H9 (cell line): ENCODE measurements at regions not wholly inside any gene's neighbourhood (a gene's known extent, or its start where the extent isn't known, plus 50 kb on each side); places are given as distances from the start of the nearest gene placed in this dataset.

Experiments used
- DNase-seq: peaks from one replicate; pipeline ENCODE4 v3.0.0-alpha.2; 2017
- H2AFZ ChIP-seq: one replicate; pipeline ENCODE4 v1.6.1; 2013; ENCODE audit warnings: mild to moderate bottlenecking, low read length, control low read depth, moderate library complexity
- H2AK5ac ChIP-seq: 2 replicates; pipeline ENCODE4 v1.6.1; 2013; ENCODE audit warnings: low read length, control low read depth, mixed read lengths; ENCODE audit not compliant: insufficient read length
- H2BK120ac ChIP-seq: one replicate; pipeline ENCODE4 v1.6.1; 2013; ENCODE audit warnings: low read depth, mild to moderate bottlenecking, low read length, control low read depth, inconsistent platforms; ENCODE audit not compliant: poor library complexity, severe bottlenecking
- H2BK12ac ChIP-seq: 2 replicates; pipeline ENCODE4 v1.6.1; 2013; ENCODE audit warnings: low read length, control low read depth, mixed read lengths, low read depth; ENCODE audit not compliant: insufficient read length
- H2BK15ac ChIP-seq: 2 replicates; pipeline ENCODE4 v1.6.1; 2013; ENCODE audit warnings: low read depth, low read length, control low read depth
- H2BK20ac ChIP-seq: one replicate; pipeline ENCODE4 v1.6.1; 2013; ENCODE audit warnings: low read depth, mild to moderate bottlenecking, low read length, control low read depth, inconsistent platforms; ENCODE audit not compliant: poor library complexity, severe bottlenecking
- H2BK5ac ChIP-seq: 2 replicates; pipeline ENCODE4 v1.6.1; 2013; ENCODE audit warnings: low read length, control low read depth, mixed read lengths; ENCODE audit not compliant: insufficient read length
- H3K14ac ChIP-seq: 2 replicates; pipeline ENCODE4 v1.6.1; 2013; ENCODE audit warnings: low read length, control low read depth; ENCODE audit not compliant: insufficient read depth
- H3K18ac ChIP-seq: 2 replicates; pipeline ENCODE4 v1.6.1; 2013; ENCODE audit warnings: low read depth, mild to moderate bottlenecking, mixed read lengths, low read length, control low read depth; ENCODE audit not compliant: insufficient read length
- H3K23ac ChIP-seq: 2 replicates; pipeline ENCODE4 v1.6.1; 2013; ENCODE audit warnings: low read length, control low read depth, mixed read lengths, low read depth; ENCODE audit not compliant: insufficient read length
- H3K23me2 ChIP-seq: 2 replicates; pipeline ENCODE4 v1.6.1; 2013; ENCODE audit warnings: low read depth, mild to moderate bottlenecking, mixed read lengths, low read length, control low read depth; ENCODE audit not compliant: insufficient read length, poor library complexity, severe bottlenecking
- H3K27ac ChIP-seq: 2 replicates; pipeline ENCODE4 v1.5.1; 2013; ENCODE audit warnings: low read length, control low read depth, mixed read lengths, low read depth; ENCODE audit not compliant: insufficient read length
- H3K27me3 ChIP-seq: 2 replicates; pipeline ENCODE4 v1.6.1; 2013; ENCODE audit warnings: low read length, control low read depth, inconsistent platforms; ENCODE audit not compliant: insufficient read depth
- H3K4ac ChIP-seq: 2 replicates; pipeline ENCODE4 v1.6.1; 2013; ENCODE audit warnings: low read depth, mild to moderate bottlenecking, control low read depth, inconsistent platforms, low read length, moderate library complexity
- H3K4me1 ChIP-seq: 2 replicates; pipeline ENCODE4 v1.6.1; 2013; ENCODE audit warnings: low read length, control low read depth, inconsistent platforms; ENCODE audit not compliant: insufficient read depth
- H3K4me2 ChIP-seq: 2 replicates; pipeline ENCODE4 v1.6.1; 2013; ENCODE audit warnings: low read length, control low read depth, mixed read lengths; ENCODE audit not compliant: insufficient read length, insufficient read depth
- H3K56ac ChIP-seq: 2 replicates; pipeline ENCODE4 v1.6.1; 2013; ENCODE audit warnings: low read depth, mild to moderate bottlenecking, mixed read lengths, low read length, control low read depth; ENCODE audit not compliant: insufficient read length
- H3K79me1 ChIP-seq: 2 replicates; pipeline ENCODE4 v1.6.1; 2013; ENCODE audit warnings: low read depth, mild to moderate bottlenecking, moderate library complexity, low read length, control low read depth, inconsistent platforms; ENCODE audit not compliant: insufficient read depth, poor library complexity, severe bottlenecking
- H3K79me2 ChIP-seq: 2 replicates; pipeline ENCODE4 v1.6.1; 2013; ENCODE audit warnings: low read length, control low read depth, inconsistent platforms; ENCODE audit not compliant: insufficient read depth
- H3K9ac ChIP-seq: 2 replicates; pipeline ENCODE4 v1.6.1; 2013; ENCODE audit warnings: low read length, control low read depth, mixed read lengths; ENCODE audit not compliant: insufficient read length; ENCODE audit errors: extremely low read depth
- H3K9me3 ChIP-seq: one replicate; pipeline ENCODE4 v1.6.1; 2013; ENCODE audit warnings: low read depth, low read length, inconsistent platforms; ENCODE audit not compliant: control insufficient read depth
- H3T11ph ChIP-seq: one replicate; pipeline ENCODE4 v1.6.1; 2013; ENCODE audit warnings: mild to moderate bottlenecking, low read length, control low read depth, inconsistent platforms
- H4K20me1 ChIP-seq: one replicate; pipeline ENCODE4 v1.6.1; 2013; ENCODE audit not compliant: control insufficient read depth, insufficient read length, insufficient read depth
- H4K5ac ChIP-seq: 2 replicates; pipeline ENCODE4 v1.6.1; 2013; ENCODE audit warnings: low read depth, mild to moderate bottlenecking, mixed read lengths, low read length, control low read depth; ENCODE audit not compliant: insufficient read length
- H4K8ac ChIP-seq: replicated peaks from 2 replicates; pipeline ENCODE4 v1.6.1; 2013; ENCODE audit warnings: low read length, control low read depth, mixed read lengths, low read depth; ENCODE audit not compliant: insufficient read length
- H4K91ac ChIP-seq: 2 replicates; pipeline ENCODE4 v1.6.1; 2013; ENCODE audit warnings: low read depth, mild to moderate bottlenecking, moderate library complexity, mixed read lengths, low read length, control low read depth; ENCODE audit not compliant: insufficient read length
- H3K27ac Mint-ChIP-seq, 3 experiments: 2 replicates in 2 of 3; 3 replicates in 1 of 3; pipeline ENCODE4 v1.8.0; 2020 to 2021; ENCODE audit warnings: mixed read lengths in 3 of 3, mild to moderate bottlenecking in 1 of 3, moderate library complexity in 1 of 3
- H3K27me3 Mint-ChIP-seq: 2 replicates; pipeline ENCODE4 v1.8.0; 2021; ENCODE audit warnings: low read depth, mild to moderate bottlenecking, moderate library complexity, mixed read lengths
- H3K36me3 Mint-ChIP-seq, 3 experiments: 2 replicates in 2 of 3; 3 replicates in 1 of 3; pipeline ENCODE4 v1.8.0; 2020 to 2021; ENCODE audit warnings: low read depth in 3 of 3, mixed read lengths in 3 of 3; ENCODE audit not compliant: insufficient read depth in 1 of 3
- H3K4me1 Mint-ChIP-seq, 2 experiments: 2 replicates each; pipeline ENCODE4 v1.8.0; 2020; ENCODE audit warnings: mixed read lengths in 2 of 2
- H3K4me3 Mint-ChIP-seq, 2 experiments: 2 replicates in 1 of 2; 3 replicates in 1 of 2; pipeline ENCODE4 v1.8.0; 2020 to 2021; ENCODE audit warnings: mild to moderate bottlenecking in 2 of 2, mixed read lengths in 2 of 2, moderate library complexity in 1 of 2
- H3K9me3 Mint-ChIP-seq, 2 experiments: 2 replicates in 1 of 2; 3 replicates in 1 of 2; pipeline ENCODE4 v1.8.0; 2020; ENCODE audit warnings: mild to moderate bottlenecking in 2 of 2, mixed read lengths in 2 of 2, moderate library complexity in 1 of 2
- WGBS: extraction: QIAGEN DNeasy Blood & Tissue Kit; methylation state at CpG from one replicate; pipeline ENCODE4 v1.1.7; 2013; ENCODE audit warnings: missing lambda C conversion rate, low lambda C conversion rate, mixed read lengths; ENCODE audit not compliant: insufficient read length; ENCODE audit errors: extremely low coverage; 5-methylcytosine and 5-hydroxymethylcytosine counted together
- TF ChIP-seq, protein P1 (sequence below): fragments of 200-600 bp; sonication (generic); conservative IDR thresholded peaks from 3 replicates; pipeline ENCODE4 v1.8.0; 2021; ENCODE audit warnings: antibody characterized with exemption, mild to moderate bottlenecking

GRCh38 chr2:129847043-129847442 lies 132.4 kb upstream of the RAB6C start:
- Histone ChIP-seq H3K4ac (no peak overlapping the region), H3K4me2 (no peak overlapping the region), H2BK5ac (no peak overlapping the region), H2BK12ac (no peak overlapping the region), H3K9me3 (no peaks in the 10 kb centered on the region), H3K79me1 (no peaks in the 10 kb centered on the region), H3K79me2 (no peaks in the 10 kb centered on the region), H3K18ac (no peak overlapping the region), H3T11ph (no peak overlapping the region), H2BK15ac (no peak overlapping the region), H2AFZ (no peak overlapping the region), H3K14ac (no peak overlapping the region), H4K8ac (no peak overlapping the region), H3K4me1 (no peaks in the 10 kb centered on the region), H2AK5ac (no peak overlapping the region), H3K9ac (no peak overlapping the region), H3K56ac (no peak overlapping the region), H3K27ac (no peak overlapping the region), H3K23ac (no peak overlapping the region), H3K27me3 (no peaks in the 10 kb centered on the region), H2BK120ac (no peak overlapping the region), H2BK20ac (no peak overlapping the region), H4K5ac (no peak overlapping the region), H4K91ac (no peak overlapping the region), H4K20me1 (no peaks in the 10 kb centered on the region), H3K23me2 (no peaks in the 10 kb centered on the region)
- no CpG with 5 or more reads among the region's 1 CpG for WGBS
- no peak overlapping the region for H3K27ac Mint-ChIP-seq
- H3K36me3 Mint-ChIP-seq, result peaks cover 0 to 6% (median 2%) of the 10 kb centered on the region in 3 experiments; a peak in 1 of 7 replicates
- H3K9me3 Mint-ChIP-seq, result peaks cover 10 to 12% of the 10 kb centered on the region in 2 experiments; a peak in 4 of 5 replicates
- H3K4me1 Mint-ChIP-seq, result no peaks in the 10 kb centered on the region
- TF ChIP-seq, protein P1, sequence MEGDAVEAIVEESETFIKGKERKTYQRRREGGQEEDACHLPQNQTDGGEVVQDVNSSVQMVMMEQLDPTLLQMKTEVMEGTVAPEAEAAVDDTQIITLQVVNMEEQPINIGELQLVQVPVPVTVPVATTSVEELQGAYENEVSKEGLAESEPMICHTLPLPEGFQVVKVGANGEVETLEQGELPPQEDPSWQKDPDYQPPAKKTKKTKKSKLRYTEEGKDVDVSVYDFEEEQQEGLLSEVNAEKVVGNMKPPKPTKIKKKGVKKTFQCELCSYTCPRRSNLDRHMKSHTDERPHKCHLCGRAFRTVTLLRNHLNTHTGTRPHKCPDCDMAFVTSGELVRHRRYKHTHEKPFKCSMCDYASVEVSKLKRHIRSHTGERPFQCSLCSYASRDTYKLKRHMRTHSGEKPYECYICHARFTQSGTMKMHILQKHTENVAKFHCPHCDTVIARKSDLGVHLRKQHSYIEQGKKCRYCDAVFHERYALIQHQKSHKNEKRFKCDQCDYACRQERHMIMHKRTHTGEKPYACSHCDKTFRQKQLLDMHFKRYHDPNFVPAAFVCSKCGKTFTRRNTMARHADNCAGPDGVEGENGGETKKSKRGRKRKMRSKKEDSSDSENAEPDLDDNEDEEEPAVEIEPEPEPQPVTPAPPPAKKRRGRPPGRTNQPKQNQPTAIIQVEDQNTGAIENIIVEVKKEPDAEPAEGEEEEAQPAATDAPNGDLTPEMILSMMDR, result no peak
- DNase-seq, result no peak
- no peak overlapping the region for H3K4me3 Mint-ChIP-seq
- no peaks in the 10 kb centered on the region; the same call in 1 of the 2 replicates for H3K27me3 Mint-ChIP-seq
